ENCODE measurements at regions not wholly inside any gene's neighbourhood (a gene's known extent, or its start where the extent isn't known, plus 50 kb on each side); places are given as distances from the start of the nearest gene placed in this dataset.
"Not testable (repeated sequence)": the region's sequence is repeated elsewhere in the genome, so short reads cannot be mapped to it uniquely, and the experiment has no call there.

- no peak for DNase-seq (ENCODE audit: extremely low spot score, unreplicated experiment)
- Mint-ChIP-seq H3K27ac (ENCODE audit: unreplicated experiment) (no peak overlapping the region), H3K9me3 (ENCODE audit: unreplicated experiment) (no peaks in the 10 kb centered on the region), H3K4me3 (ENCODE audit: unreplicated experiment) (no peak overlapping the region), H3K4me1 (ENCODE audit: unreplicated experiment) (peaks cover 3% of the 10 kb centered on the region), H3K27me3 (ENCODE audit: unreplicated experiment) (no peaks in the 10 kb centered on the region), H3K36me3 (ENCODE audit: unreplicated experiment) (no peaks in the 10 kb centered on the region)
- TF ChIP-seq CTCF (IDR thresholded peaks at IDR 0.05): no peak
Measured at GRCh38 chr16:60127196-60127595, 1393.1 kb upstream of the GOT2 start.

GRCh38 chr16:60126115-60126514, 1392.0 kb upstream of the GOT2 start:
- DNase-seq (ENCODE audit: extremely low spot score, unreplicated experiment); H3K4me3 Mint-ChIP-seq (ENCODE audit: unreplicated experiment); H3K27ac Mint-ChIP-seq (ENCODE audit: unreplicated experiment); H3K9me3 Mint-ChIP-seq (ENCODE audit: unreplicated experiment); H3K27me3 Mint-ChIP-seq (ENCODE audit: unreplicated experiment); H3K4me1 Mint-ChIP-seq (ENCODE audit: unreplicated experiment); H3K36me3 Mint-ChIP-seq (ENCODE audit: unreplicated experiment): not testable (repeated sequence)

GRCh38 chr16:60123392-60124023, 1389.4 kb upstream of the GOT2 start:
- no peaks in the 10 kb centered on the region for H3K9me3 Mint-ChIP-seq (ENCODE audit: unreplicated experiment)
- H3K36me3 Mint-ChIP-seq (ENCODE audit: unreplicated experiment): no peaks in the 10 kb centered on the region
- H3K4me3 Mint-ChIP-seq (ENCODE audit: unreplicated experiment): no peak overlapping the region
- H3K27ac Mint-ChIP-seq (ENCODE audit: unreplicated experiment): no peak overlapping the region
- no peak for DNase-seq (ENCODE audit: extremely low spot score, unreplicated experiment)
- H3K27me3 Mint-ChIP-seq (ENCODE audit: unreplicated experiment): no peaks in the 10 kb centered on the region
- TF ChIP-seq CTCF (IDR thresholded peaks at IDR 0.05): no peak
- H3K4me1 Mint-ChIP-seq (ENCODE audit: unreplicated experiment): peaks cover 3% of the 10 kb centered on the region

- no peak for DNase-seq (ENCODE audit: extremely low spot score, unreplicated experiment)
- Mint-ChIP-seq H3K9me3 (ENCODE audit: unreplicated experiment) (no peaks in the 10 kb centered on the region), H3K4me1 (ENCODE audit: unreplicated experiment) (no peaks in the 10 kb centered on the region), H3K27me3 (ENCODE audit: unreplicated experiment) (no peaks in the 10 kb centered on the region), H3K27ac (ENCODE audit: unreplicated experiment) (no peak overlapping the region), H3K36me3 (ENCODE audit: unreplicated experiment) (no peaks in the 10 kb centered on the region), H3K4me3 (ENCODE audit: unreplicated experiment) (no peak overlapping the region)
- no peak for TF ChIP-seq CTCF (IDR thresholded peaks at IDR 0.05)
Measured at GRCh38 chr16:60120586-60120985, 1386.5 kb upstream of the GOT2 start.

- DNase-seq (ENCODE audit: extremely low spot score, unreplicated experiment): no peak
- Mint-ChIP-seq H3K27ac (ENCODE audit: unreplicated experiment) (no peak overlapping the region), H3K4me1 (ENCODE audit: unreplicated experiment) (peaks cover 5% of the 10 kb centered on the region), H3K4me3 (ENCODE audit: unreplicated experiment) (no peak overlapping the region), H3K9me3 (ENCODE audit: unreplicated experiment) (no peaks in the 10 kb centered on the region), H3K36me3 (ENCODE audit: unreplicated experiment) (no peaks in the 10 kb centered on the region), H3K27me3 (ENCODE audit: unreplicated experiment) (no peaks in the 10 kb centered on the region)
- no peak for TF ChIP-seq CTCF (IDR thresholded peaks at IDR 0.05)
Measured at GRCh38 chr16:60110531-60110930, 1376.4 kb upstream of the GOT2 start.

- Mint-ChIP-seq H3K36me3 (ENCODE audit: unreplicated experiment) (no peaks in the 10 kb centered on the region), H3K4me3 (ENCODE audit: unreplicated experiment) (no peak overlapping the region), H3K27me3 (ENCODE audit: unreplicated experiment) (no peaks in the 10 kb centered on the region)
Measured at GRCh38 chr16:60107871-60108270, 1373.8 kb upstream of the GOT2 start.

More at GRCh38 chr16:60107871-60108270, 1373.8 kb upstream of the GOT2 start:
- Mint-ChIP-seq H3K27ac (ENCODE audit: unreplicated experiment) (no peak overlapping the region), H3K4me1 (ENCODE audit: unreplicated experiment) (peaks cover 5% of the 10 kb centered on the region), H3K9me3 (ENCODE audit: unreplicated experiment) (no peaks in the 10 kb centered on the region)
- no peak for DNase-seq (ENCODE audit: extremely low spot score, unreplicated experiment)
- TF ChIP-seq CTCF (IDR thresholded peaks at IDR 0.05): no peak
